HG02970 (cell line): ENCODE measurements at regions not wholly inside any gene's neighbourhood (a gene's known extent, or its start where the extent isn't known, plus 50 kb on each side); places are given as distances from the start of the nearest gene placed in this dataset.
"Not testable (repeated sequence)": the region's sequence is repeated elsewhere in the genome, so short reads cannot be mapped to it uniquely, and the experiment has no call there.

ENCODE experiments used
- ATAC-seq: cut with Tn5 transposase; IDR thresholded peaks from one replicate; pipeline ENCODE4 v1.9.1; 2021; ENCODE audit warnings: mild to moderate bottlenecking, moderate library complexity, moderate number of reproducible peaks; ENCODE audit not compliant: unreplicated experiment, low FRiP score

- no peak for ATAC-seq
Measured at GRCh38 chr4:9602389-9602914, 158.2 kb downstream of the DEFB131A start.

GRCh38 chr4:9604031-9604892 is 160.0 kb downstream of the DEFB131A start:
- not testable (repeated sequence) for ATAC-seq

DNA sequence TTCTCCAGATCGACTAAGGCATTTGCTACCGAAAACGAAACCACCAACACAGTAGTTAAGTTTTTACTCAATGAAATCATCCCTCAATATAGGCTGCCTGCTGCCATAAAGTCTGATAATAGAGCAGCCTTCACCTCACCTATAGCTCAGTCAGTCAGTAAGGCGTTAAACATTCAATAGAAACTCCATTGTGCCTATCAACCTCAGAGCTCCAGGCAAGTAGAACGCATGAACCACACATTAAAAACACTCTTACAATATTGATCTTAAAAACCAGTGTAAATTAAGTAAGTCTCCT is 160.6 kb downstream of the DEFB131A start:
- ATAC-seq = not testable (repeated sequence)

DNA sequence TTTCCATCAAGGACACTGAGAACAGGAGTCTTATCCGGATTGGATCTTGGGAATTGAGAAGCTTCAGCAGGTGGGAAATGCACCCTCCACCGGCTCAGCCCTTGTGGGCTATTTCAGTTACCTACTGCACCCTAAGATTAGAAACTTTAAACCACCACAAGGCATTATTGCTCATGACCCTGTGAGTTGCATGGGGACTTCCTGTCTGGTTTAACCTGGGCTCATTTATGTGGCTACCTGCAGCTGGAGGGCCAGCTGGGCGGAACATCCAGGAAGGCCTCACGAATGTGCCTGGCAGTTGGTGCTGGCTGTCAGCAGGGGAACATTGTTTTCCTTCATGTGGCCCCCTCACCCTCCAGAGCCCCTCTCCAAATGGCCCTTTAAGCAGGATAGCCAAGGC is 164.1 kb downstream of the DEFB131A start:
- ATAC-seq = no peak

GRCh38 chr4:9610321-9610720 is 166.1 kb downstream of the DEFB131A start:
- not testable (repeated sequence) for ATAC-seq

- no peak for ATAC-seq
Measured at GRCh38 chr4:9611101-9611500, 166.9 kb downstream of the DEFB131A start.

DNA sequence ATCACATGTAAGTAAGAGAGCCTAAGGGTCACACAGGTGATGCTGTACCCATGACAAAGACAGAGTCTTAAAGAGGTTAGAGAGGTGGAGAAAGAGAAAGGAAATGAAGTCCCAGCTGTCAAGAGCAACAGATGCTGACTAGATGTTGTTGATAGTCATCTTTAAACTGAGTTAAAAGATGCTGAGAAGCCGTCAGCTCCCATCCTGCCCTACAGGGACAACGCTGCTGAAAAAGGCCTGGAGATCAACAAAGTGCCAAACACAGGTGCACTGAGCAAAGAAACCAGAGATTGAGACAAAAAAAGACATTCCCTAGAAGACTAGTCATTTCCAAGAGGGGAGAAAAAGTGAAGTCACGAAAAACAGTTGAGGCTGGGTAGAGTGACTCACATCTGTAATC is 145.0 kb upstream of the DRD5 start:
- ATAC-seq = not testable (repeated sequence)

GRCh38 chr4:9659678-9660077 is 121.8 kb upstream of the DRD5 start:
- ATAC-seq = not testable (repeated sequence)

DNA sequence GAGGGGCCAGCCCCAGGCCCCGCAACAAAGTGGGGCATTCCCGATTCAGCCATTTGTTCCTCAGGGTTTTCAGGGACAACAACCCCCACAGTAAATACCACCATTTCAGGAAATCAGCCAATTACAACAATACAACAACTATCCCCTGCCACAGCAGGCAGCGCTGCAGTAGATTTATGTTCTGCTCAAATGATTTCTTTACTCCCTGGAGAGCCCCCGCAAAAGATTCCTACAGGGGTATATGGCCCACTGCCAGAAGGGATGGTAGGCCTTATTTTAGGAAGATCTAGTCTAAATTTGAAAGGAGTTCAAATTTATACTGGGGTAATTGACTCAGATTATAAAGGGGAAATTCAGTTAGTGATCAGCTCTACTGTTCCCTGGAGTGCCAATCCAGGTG is 120.5 kb upstream of the DRD5 start:
- not testable (repeated sequence) for ATAC-seq

GRCh38 chr4:9670725-9671124 is 110.7 kb upstream of the DRD5 start:
- not testable (repeated sequence) for ATAC-seq

GRCh38 chr4:9677357-9677756 is 104.1 kb upstream of the DRD5 start:
- not testable (repeated sequence) for ATAC-seq

DNA sequence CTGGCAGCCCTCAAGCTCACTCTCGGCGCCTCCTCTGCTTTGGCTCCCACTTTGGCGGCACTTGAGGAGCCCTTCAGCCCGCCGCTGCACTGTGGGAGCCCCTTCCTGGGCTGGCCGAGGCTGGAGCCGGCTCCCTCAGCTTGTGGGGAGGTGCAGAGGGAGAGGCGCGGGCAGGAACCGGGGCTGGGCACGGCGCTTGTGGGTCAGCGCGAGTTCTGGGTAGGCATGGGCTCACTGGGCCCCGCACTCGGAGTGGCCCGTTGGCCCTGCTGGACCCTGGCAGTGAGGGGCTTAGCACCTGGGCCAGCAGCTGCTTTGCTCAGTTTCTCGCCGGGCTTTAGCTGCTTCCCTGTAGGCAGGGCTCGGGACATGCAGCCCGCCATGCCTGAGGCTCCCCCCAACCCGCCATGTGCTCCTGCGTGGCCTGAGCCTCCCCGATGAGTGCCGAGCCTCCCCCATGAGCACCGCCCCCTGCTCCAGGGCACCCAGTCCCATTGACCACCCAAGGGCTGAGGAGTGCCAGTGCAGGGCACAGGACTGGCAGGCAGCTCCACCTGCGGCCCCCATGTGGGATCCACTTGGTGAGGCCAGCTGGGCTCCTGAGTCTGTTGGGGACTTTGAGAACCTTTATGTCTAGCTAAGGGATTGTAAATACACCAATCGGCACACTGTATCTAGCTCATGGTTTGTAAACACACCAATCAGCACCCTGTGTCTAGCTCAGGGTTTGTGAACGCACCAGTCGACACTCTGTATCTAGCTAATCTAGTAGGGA is 101.5 kb upstream of the DRD5 start:
- ATAC-seq = no peak

DNA sequence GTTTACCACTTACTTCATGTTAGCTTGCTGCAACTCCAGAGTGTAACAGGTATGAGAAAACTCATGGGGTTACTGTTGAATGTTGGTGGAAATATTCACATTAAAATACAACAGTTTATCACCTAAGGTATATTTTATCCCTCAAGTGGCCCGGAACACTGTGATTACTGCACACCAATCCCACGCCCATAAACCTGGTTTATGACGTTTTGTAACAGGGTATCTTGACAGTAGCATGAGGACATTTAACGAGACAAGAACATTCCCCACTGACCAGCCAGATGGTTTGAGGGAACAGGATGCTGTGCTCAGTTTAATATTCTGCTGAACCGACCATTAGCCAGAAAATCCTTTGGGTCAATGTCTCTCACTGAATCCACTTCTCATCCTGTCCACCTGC is 98.3 kb upstream of the DRD5 start:
- ATAC-seq = not testable (repeated sequence)

- not testable (repeated sequence) for ATAC-seq
Measured at GRCh38 chr4:9685016-9685415, 96.4 kb upstream of the DRD5 start.

DNA sequence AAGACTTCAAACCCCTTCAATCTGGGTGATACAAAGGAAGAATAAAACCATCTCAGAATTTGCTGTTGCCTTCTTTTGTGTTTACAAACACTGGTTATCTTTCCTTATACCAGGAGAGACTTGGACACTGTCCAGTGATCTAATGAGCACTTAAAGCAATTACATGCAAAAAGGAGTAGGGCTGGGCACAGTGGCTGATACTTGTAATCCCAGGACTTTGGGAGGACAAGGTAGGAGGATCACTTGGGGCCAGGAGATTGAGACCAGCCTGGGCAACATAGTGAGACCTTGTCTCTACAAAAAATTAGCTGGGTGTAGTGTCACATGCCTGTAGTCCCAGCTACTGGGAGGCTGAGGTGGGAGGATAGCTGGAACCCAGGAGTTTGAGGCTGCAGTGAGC is 95.7 kb upstream of the DRD5 start:
- no peak for ATAC-seq

- not testable (repeated sequence) for ATAC-seq
Measured at GRCh38 chr4:9690636-9691237, 90.7 kb upstream of the DRD5 start.

- ATAC-seq = peak; percentile 97
Measured at GRCh38 chr4:9691238-9692065, 90.0 kb upstream of the DRD5 start.

DNA sequence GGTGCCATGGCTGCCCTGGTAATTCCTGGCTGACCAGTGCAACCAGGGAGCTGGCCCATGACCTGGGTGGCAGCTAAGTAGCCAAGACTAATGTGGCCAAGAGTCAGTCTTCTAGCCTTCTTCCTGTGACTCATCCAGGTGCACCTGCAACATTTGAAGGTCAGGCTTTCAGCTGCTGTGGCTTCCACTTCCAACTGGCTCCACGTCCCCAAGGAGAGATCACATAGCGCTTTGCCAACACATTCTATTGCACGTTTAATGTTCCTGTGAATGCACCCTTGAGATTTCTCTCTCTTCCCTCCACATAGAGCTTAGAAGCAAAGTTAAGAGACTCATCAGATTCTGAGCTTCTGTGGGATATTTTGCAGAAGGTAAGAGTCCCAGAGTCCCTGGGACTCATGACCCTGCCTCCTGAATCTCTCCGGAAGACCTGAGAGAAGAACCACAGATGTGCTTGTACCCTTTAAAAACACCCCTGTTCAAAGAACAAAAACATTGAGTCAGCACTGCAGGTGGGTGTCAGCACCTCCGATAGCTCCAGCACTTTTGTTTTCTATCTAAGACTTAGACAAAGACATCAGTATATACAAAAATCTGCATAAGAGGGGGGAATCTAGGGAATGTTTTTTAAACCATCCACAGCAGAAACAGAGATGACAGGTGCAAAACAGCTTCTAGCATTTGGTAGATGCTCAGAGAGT is 88.5 kb upstream of the DRD5 start:
- not testable (repeated sequence) for ATAC-seq

GRCh38 chr4:9694403-9694802 is 87.0 kb upstream of the DRD5 start:
- ATAC-seq = not testable (repeated sequence)

- ATAC-seq = not testable (repeated sequence)
Measured at GRCh38 chr4:9695994-9696393, 85.4 kb upstream of the DRD5 start.
